H9 (cell line): ENCODE measurements at regions not wholly inside any gene's neighbourhood (a gene's known extent, or its start where the extent isn't known, plus 50 kb on each side); places are given as distances from the start of the nearest gene placed in this dataset.

Experiments
- DNase-seq: peaks from one replicate; pipeline ENCODE4 v3.0.0-alpha.2; 2017
- H2AFZ ChIP-seq: one replicate; pipeline ENCODE4 v1.6.1; 2013; ENCODE audit warnings: mild to moderate bottlenecking, low read length, control low read depth, moderate library complexity
- H2AK5ac ChIP-seq: 2 replicates; pipeline ENCODE4 v1.6.1; 2013; ENCODE audit warnings: low read length, control low read depth, mixed read lengths; ENCODE audit not compliant: insufficient read length
- H2BK120ac ChIP-seq: one replicate; pipeline ENCODE4 v1.6.1; 2013; ENCODE audit warnings: low read depth, mild to moderate bottlenecking, low read length, control low read depth, inconsistent platforms; ENCODE audit not compliant: poor library complexity, severe bottlenecking
- H2BK12ac ChIP-seq: 2 replicates; pipeline ENCODE4 v1.6.1; 2013; ENCODE audit warnings: low read length, control low read depth, mixed read lengths, low read depth; ENCODE audit not compliant: insufficient read length
- H2BK15ac ChIP-seq: 2 replicates; pipeline ENCODE4 v1.6.1; 2013; ENCODE audit warnings: low read depth, low read length, control low read depth
- H2BK20ac ChIP-seq: one replicate; pipeline ENCODE4 v1.6.1; 2013; ENCODE audit warnings: low read depth, mild to moderate bottlenecking, low read length, control low read depth, inconsistent platforms; ENCODE audit not compliant: poor library complexity, severe bottlenecking
- H2BK5ac ChIP-seq: 2 replicates; pipeline ENCODE4 v1.6.1; 2013; ENCODE audit warnings: low read length, control low read depth, mixed read lengths; ENCODE audit not compliant: insufficient read length
- H3K14ac ChIP-seq: 2 replicates; pipeline ENCODE4 v1.6.1; 2013; ENCODE audit warnings: low read length, control low read depth; ENCODE audit not compliant: insufficient read depth
- H3K18ac ChIP-seq: 2 replicates; pipeline ENCODE4 v1.6.1; 2013; ENCODE audit warnings: low read depth, mild to moderate bottlenecking, mixed read lengths, low read length, control low read depth; ENCODE audit not compliant: insufficient read length
- H3K23ac ChIP-seq: 2 replicates; pipeline ENCODE4 v1.6.1; 2013; ENCODE audit warnings: low read length, control low read depth, mixed read lengths, low read depth; ENCODE audit not compliant: insufficient read length
- H3K23me2 ChIP-seq: 2 replicates; pipeline ENCODE4 v1.6.1; 2013; ENCODE audit warnings: low read depth, mild to moderate bottlenecking, mixed read lengths, low read length, control low read depth; ENCODE audit not compliant: insufficient read length, poor library complexity, severe bottlenecking
- H3K27ac ChIP-seq: 2 replicates; pipeline ENCODE4 v1.5.1; 2013; ENCODE audit warnings: low read length, control low read depth, mixed read lengths, low read depth; ENCODE audit not compliant: insufficient read length
- H3K27me3 ChIP-seq: 2 replicates; pipeline ENCODE4 v1.6.1; 2013; ENCODE audit warnings: low read length, control low read depth, inconsistent platforms; ENCODE audit not compliant: insufficient read depth
- H3K4ac ChIP-seq: 2 replicates; pipeline ENCODE4 v1.6.1; 2013; ENCODE audit warnings: low read depth, mild to moderate bottlenecking, control low read depth, inconsistent platforms, low read length, moderate library complexity
- H3K4me1 ChIP-seq: 2 replicates; pipeline ENCODE4 v1.6.1; 2013; ENCODE audit warnings: low read length, control low read depth, inconsistent platforms; ENCODE audit not compliant: insufficient read depth
- H3K4me2 ChIP-seq: 2 replicates; pipeline ENCODE4 v1.6.1; 2013; ENCODE audit warnings: low read length, control low read depth, mixed read lengths; ENCODE audit not compliant: insufficient read length, insufficient read depth
- H3K56ac ChIP-seq: 2 replicates; pipeline ENCODE4 v1.6.1; 2013; ENCODE audit warnings: low read depth, mild to moderate bottlenecking, mixed read lengths, low read length, control low read depth; ENCODE audit not compliant: insufficient read length
- H3K79me1 ChIP-seq: 2 replicates; pipeline ENCODE4 v1.6.1; 2013; ENCODE audit warnings: low read depth, mild to moderate bottlenecking, moderate library complexity, low read length, control low read depth, inconsistent platforms; ENCODE audit not compliant: insufficient read depth, poor library complexity, severe bottlenecking
- H3K79me2 ChIP-seq: 2 replicates; pipeline ENCODE4 v1.6.1; 2013; ENCODE audit warnings: low read length, control low read depth, inconsistent platforms; ENCODE audit not compliant: insufficient read depth
- H3K9ac ChIP-seq: 2 replicates; pipeline ENCODE4 v1.6.1; 2013; ENCODE audit warnings: low read length, control low read depth, mixed read lengths; ENCODE audit not compliant: insufficient read length; ENCODE audit errors: extremely low read depth
- H3K9me3 ChIP-seq: one replicate; pipeline ENCODE4 v1.6.1; 2013; ENCODE audit warnings: low read depth, low read length, inconsistent platforms; ENCODE audit not compliant: control insufficient read depth
- H3T11ph ChIP-seq: one replicate; pipeline ENCODE4 v1.6.1; 2013; ENCODE audit warnings: mild to moderate bottlenecking, low read length, control low read depth, inconsistent platforms
- H4K20me1 ChIP-seq: one replicate; pipeline ENCODE4 v1.6.1; 2013; ENCODE audit not compliant: control insufficient read depth, insufficient read length, insufficient read depth
- H4K5ac ChIP-seq: 2 replicates; pipeline ENCODE4 v1.6.1; 2013; ENCODE audit warnings: low read depth, mild to moderate bottlenecking, mixed read lengths, low read length, control low read depth; ENCODE audit not compliant: insufficient read length
- H4K8ac ChIP-seq: replicated peaks from 2 replicates; pipeline ENCODE4 v1.6.1; 2013; ENCODE audit warnings: low read length, control low read depth, mixed read lengths, low read depth; ENCODE audit not compliant: insufficient read length
- H4K91ac ChIP-seq: 2 replicates; pipeline ENCODE4 v1.6.1; 2013; ENCODE audit warnings: low read depth, mild to moderate bottlenecking, moderate library complexity, mixed read lengths, low read length, control low read depth; ENCODE audit not compliant: insufficient read length
- H3K27ac Mint-ChIP-seq, 3 experiments: 2 replicates in 2 of 3; 3 replicates in 1 of 3; pipeline ENCODE4 v1.8.0; 2020 to 2021; ENCODE audit warnings: mixed read lengths in 3 of 3, mild to moderate bottlenecking in 1 of 3, moderate library complexity in 1 of 3
- H3K27me3 Mint-ChIP-seq: 2 replicates; pipeline ENCODE4 v1.8.0; 2021; ENCODE audit warnings: low read depth, mild to moderate bottlenecking, moderate library complexity, mixed read lengths
- H3K36me3 Mint-ChIP-seq, 3 experiments: 2 replicates in 2 of 3; 3 replicates in 1 of 3; pipeline ENCODE4 v1.8.0; 2020 to 2021; ENCODE audit warnings: low read depth in 3 of 3, mixed read lengths in 3 of 3; ENCODE audit not compliant: insufficient read depth in 1 of 3
- H3K4me1 Mint-ChIP-seq, 2 experiments: 2 replicates each; pipeline ENCODE4 v1.8.0; 2020; ENCODE audit warnings: mixed read lengths in 2 of 2
- H3K4me3 Mint-ChIP-seq, 2 experiments: 2 replicates in 1 of 2; 3 replicates in 1 of 2; pipeline ENCODE4 v1.8.0; 2020 to 2021; ENCODE audit warnings: mild to moderate bottlenecking in 2 of 2, mixed read lengths in 2 of 2, moderate library complexity in 1 of 2
- H3K9me3 Mint-ChIP-seq, 2 experiments: 2 replicates in 1 of 2; 3 replicates in 1 of 2; pipeline ENCODE4 v1.8.0; 2020; ENCODE audit warnings: mild to moderate bottlenecking in 2 of 2, mixed read lengths in 2 of 2, moderate library complexity in 1 of 2
- CTCF ChIP-seq: fragments of 200-600 bp; sonication (generic); conservative IDR thresholded peaks from 3 replicates; pipeline ENCODE4 v1.8.0; 2021; ENCODE audit warnings: antibody characterized with exemption, mild to moderate bottlenecking
- WGBS: extraction: QIAGEN DNeasy Blood & Tissue Kit; methylation state at CpG from one replicate; pipeline ENCODE4 v1.1.7; 2013; ENCODE audit warnings: missing lambda C conversion rate, low lambda C conversion rate, mixed read lengths; ENCODE audit not compliant: insufficient read length; ENCODE audit errors: extremely low coverage; 5-methylcytosine and 5-hydroxymethylcytosine counted together

GRCh38 chr2:240202586-240202985, 62.1 kb upstream of the OTOS start:
- H2BK12ac ChIP-seq, result no peak overlapping the region
- H3K27ac Mint-ChIP-seq, result no peak overlapping the region
- H3K18ac ChIP-seq, result no peak overlapping the region
- no peak overlapping the region for H3K56ac ChIP-seq
- no peak overlapping the region for H3K14ac ChIP-seq
- no peak overlapping the region for H3K23ac ChIP-seq
- peaks cover 19% of the 10 kb centered on the region for H3K27me3 Mint-ChIP-seq
- no peak overlapping the region for H3K4me3 Mint-ChIP-seq
- H2BK120ac ChIP-seq, result no peak overlapping the region
- no peaks in the 10 kb centered on the region for H3K9me3 ChIP-seq
- no peak for TF ChIP-seq CTCF
- no peak overlapping the region for H3K4ac ChIP-seq
- H3K9me3 Mint-ChIP-seq, result peaks cover 3 to 12% of the 10 kb centered on the region in 2 experiments
- no peak overlapping the region for H3T11ph ChIP-seq
- no peaks in the 10 kb centered on the region for H4K20me1 ChIP-seq
- H3K79me2 ChIP-seq, result no peaks in the 10 kb centered on the region
- no peaks in the 10 kb centered on the region for H3K27me3 ChIP-seq
- no peak overlapping the region for H4K91ac ChIP-seq
- H3K4me2 ChIP-seq, result no peak overlapping the region
- H3K9ac ChIP-seq, result no peak overlapping the region
- no peak overlapping the region for H2BK5ac ChIP-seq
- DNase-seq, result no peak
- H4K8ac ChIP-seq, result no peak overlapping the region
- peaks cover 6% of the 10 kb centered on the region; the same call in 1 of the 2 replicates for H3K4me1 ChIP-seq
- no peaks in the 10 kb centered on the region for H3K79me1 ChIP-seq
- H3K4me1 Mint-ChIP-seq, result peaks cover 24 to 31% of the 10 kb centered on the region in 2 experiments
- H4K5ac ChIP-seq, result no peak overlapping the region
- no peak overlapping the region for H2AFZ ChIP-seq
- H3K27ac ChIP-seq, result no peak overlapping the region
- H3K23me2 ChIP-seq, result no peaks in the 10 kb centered on the region
- H2BK20ac ChIP-seq, result no peak overlapping the region
- H2BK15ac ChIP-seq, result no peak overlapping the region
- no peak overlapping the region for H2AK5ac ChIP-seq
- H3K36me3 Mint-ChIP-seq, result peaks cover 0 to 5% (median 0%) of the 10 kb centered on the region in 3 experiments; a peak in 4 of 7 replicates
- WGBS, result no CpG with 5 or more reads among the region's 5 CpGs
